GM23338 (cell line): ENCODE measurements at regions not wholly inside any gene's neighbourhood (a gene's known extent, or its start where the extent isn't known, plus 50 kb on each side); places are given as distances from the start of the nearest gene placed in this dataset.
"Not testable (repeated sequence)": the region's sequence is repeated elsewhere in the genome, so short reads cannot be mapped to it uniquely, and the experiment has no call there.

Experiments used
- ATAC-seq: fragments of 200-7000 bp; cut with Tn5 transposase; 3 replicates; pipeline ENCODE4 v1.9.1; 2020
- DNase-seq: peaks from one replicate; pipeline ENCODE4 v3.0.0-alpha.2; 2015; ENCODE audit warnings: low spot score
- H2AFZ ChIP-seq: fragments of 200-600 bp; sonication (generic); 2 replicates; pipeline ENCODE4 v1.8.0; 2016; ENCODE audit warnings: antibody characterized with exemption, mild to moderate bottlenecking, moderate library complexity
- H3F3A ChIP-seq: fragments of 200-600 bp; sonication (generic); replicated peaks from 2 replicates; pipeline ENCODE4 v1.8.0; 2017; ENCODE audit warnings: antibody characterized with exemption, mixed run types, low read depth
- H3K27ac ChIP-seq: fragments of 200-600 bp; sonication (generic); 2 replicates; pipeline ENCODE4 v1.6.1; 2016; ENCODE audit warnings: low read depth
- H3K27me3 ChIP-seq: fragments of 200-600 bp; sonication (generic); 2 replicates; pipeline ENCODE4 v1.8.0; 2016; ENCODE audit warnings: mild to moderate bottlenecking, mixed run types, moderate library complexity; ENCODE audit not compliant: insufficient read depth
- H3K36me3 ChIP-seq: fragments of 200-600 bp; sonication (generic); 2 replicates; pipeline ENCODE4 v1.8.0; 2016; ENCODE audit warnings: mild to moderate bottlenecking; ENCODE audit not compliant: insufficient read depth
- H3K4me1 ChIP-seq: fragments of 200-600 bp; sonication (generic); 2 replicates; pipeline ENCODE4 v1.8.0; 2016; ENCODE audit warnings: mild to moderate bottlenecking, moderate library complexity; ENCODE audit not compliant: insufficient read depth
- H3K4me2 ChIP-seq: fragments of 200-600 bp; sonication (generic); 2 replicates; pipeline ENCODE4 v1.7.1; 2017; ENCODE audit warnings: mixed run types
- H3K4me3 ChIP-seq: fragments of 200-600 bp; sonication (generic); 2 replicates; pipeline ENCODE4 v1.6.1; 2016; ENCODE audit warnings: mixed run types
- H3K79me2 ChIP-seq: fragments of 200-600 bp; sonication (generic); replicated peaks from 2 replicates; pipeline ENCODE4 v1.8.0; 2017; ENCODE audit warnings: mild to moderate bottlenecking; ENCODE audit not compliant: insufficient read depth
- H3K9me2 ChIP-seq: fragments of 200-600 bp; sonication (generic); 2 replicates; pipeline ENCODE4 v1.8.0; 2017; ENCODE audit not compliant: insufficient read depth
- H4K20me1 ChIP-seq: fragments of 200-600 bp; sonication (generic); replicated peaks from 2 replicates; pipeline ENCODE4 v1.8.0; 2017; ENCODE audit warnings: mild to moderate bottlenecking; ENCODE audit not compliant: insufficient read depth
- H3K27ac Mint-ChIP-seq: 2 replicates; pipeline ENCODE4 v1.8.0; 2020; ENCODE audit warnings: inconsistent platforms, mild to moderate bottlenecking, moderate library complexity, mixed read lengths
- H3K27me3 Mint-ChIP-seq: 3 replicates; pipeline ENCODE4 v1.8.0; 2022; ENCODE audit warnings: low read depth, mild to moderate bottlenecking, moderate library complexity, mixed read lengths, inconsistent platforms; ENCODE audit not compliant: insufficient read depth, poor library complexity
- H3K36me3 Mint-ChIP-seq: 3 replicates; pipeline ENCODE4 v1.8.0; 2021; ENCODE audit warnings: low read depth, mild to moderate bottlenecking, inconsistent platforms, moderate library complexity, mixed read lengths
- H3K4me1 Mint-ChIP-seq: 3 replicates; pipeline ENCODE4 v1.8.0; 2020; ENCODE audit warnings: mild to moderate bottlenecking, inconsistent platforms, mixed read lengths
- H3K4me3 Mint-ChIP-seq: 3 replicates; pipeline ENCODE4 v1.8.0; 2021; ENCODE audit warnings: moderate library complexity, mild to moderate bottlenecking, inconsistent platforms, mixed read lengths
- H3K9me3 Mint-ChIP-seq: 3 replicates; pipeline ENCODE4 v1.8.0; 2020; ENCODE audit warnings: moderate library complexity, mild to moderate bottlenecking, inconsistent platforms, mixed read lengths
- CREB1 ChIP-seq: fragments of 250-450 bp; sonication (Bioruptor Pico); IDR thresholded peaks from 2 replicates; pipeline ENCODE4 v1.5.0; 2020; ENCODE audit warnings: low read depth, mild to moderate bottlenecking, moderate library complexity
- EZH2phosphoT487 ChIP-seq: fragments of 200-600 bp; sonication (generic); IDR thresholded peaks from one replicate; pipeline ENCODE4 v1.8.1; 2018; ENCODE audit warnings: antibody characterized with exemption; ENCODE audit not compliant: unreplicated experiment
- NANOG ChIP-seq: IDR thresholded peaks from 2 replicates; pipeline ENCODE4 v1.6.1; 2016; ENCODE audit warnings: antibody characterized with exemption, borderline replicate concordance

- TF ChIP-seq EZH2phosphoT487 (no peak), NANOG (no peak), CREB1 (CRISPR knock-in tag) (no peak)
Measured at GRCh38 chr3:143918848-143919247, 52.8 kb upstream of the DIPK2A start (continued).

- not testable (repeated sequence) for H3K79me2 ChIP-seq, H3K4me1 Mint-ChIP-seq, H3K9me3 Mint-ChIP-seq, H3K4me2 ChIP-seq, H4K20me1 ChIP-seq, H3K4me1 ChIP-seq, H2AFZ ChIP-seq, ATAC-seq, H3K4me3 ChIP-seq, H3K27me3 Mint-ChIP-seq, DNase-seq, H3K36me3 ChIP-seq, H3K36me3 Mint-ChIP-seq, H3K27me3 ChIP-seq, H3K27ac Mint-ChIP-seq, H3F3A ChIP-seq, H3K4me3 Mint-ChIP-seq, H3K9me2 ChIP-seq, H3K27ac ChIP-seq
Measured at GRCh38 chr3:143921176-143921575, 50.4 kb upstream of the DIPK2A start.
